ENCODE measurements at regions not wholly inside any gene's neighbourhood (a gene's known extent, or its start where the extent isn't known, plus 50 kb on each side); places are given as distances from the start of the nearest gene placed in this dataset.

- no peak for TF ChIP-seq EP300 (IDR thresholded peaks at IDR 0.05)
- TF ChIP-seq CTCF (IDR thresholded peaks at IDR 0.05): no peak
Observed at GRCh38 chr5:4785971-4786370, 354.2 kb upstream of the ADAMTS16 start.
